Stimulated activated CD4-positive, alpha-beta T cell treated with anti-CD3 and anti-CD28 coated beads, Interleukin-4, amount 100 ng/mL, for 1 hour (primary cell): ENCODE measurements at regions not wholly inside any gene's neighbourhood (a gene's known extent, or its start where the extent isn't known, plus 50 kb on each side); places are given as distances from the start of the nearest gene placed in this dataset.
"Not testable (repeated sequence)": the region's sequence is repeated elsewhere in the genome, so short reads cannot be mapped to it uniquely, and the experiment has no call there.

ENCODE experiments used
- DNase-seq: peaks from one replicate; pipeline ENCODE4 v3.0.0-alpha.2; 2020

- DNase-seq = no peak
Observed at GRCh38 chr1:14320986-14321385, 277.5 kb upstream of the KAZN start.

GRCh38 chr1:14321422-14321821 is 277.1 kb upstream of the KAZN start:
- no peak for DNase-seq

GRCh38 chr1:14323568-14324247 is 274.8 kb upstream of the KAZN start:
- DNase-seq = no peak

DNA sequence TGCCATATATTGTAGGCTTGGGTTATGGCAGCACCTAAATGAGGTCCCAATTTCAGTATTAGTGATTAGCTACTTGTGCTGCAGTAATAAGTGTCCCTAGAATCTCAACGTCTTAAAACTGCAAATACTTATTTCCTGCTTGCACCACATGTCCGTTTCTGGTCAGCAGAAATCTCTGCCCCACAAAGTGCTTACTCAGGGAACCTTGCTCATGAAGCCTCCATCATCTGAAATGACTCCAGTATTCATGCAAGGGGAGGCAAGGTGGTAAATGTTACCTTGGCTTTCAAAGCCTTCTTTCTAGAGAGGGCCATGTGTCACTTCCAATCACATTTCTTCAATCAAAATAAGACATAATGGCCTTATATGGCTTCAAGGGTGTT is 274.2 kb upstream of the KAZN start:
- DNase-seq = no peak

DNA sequence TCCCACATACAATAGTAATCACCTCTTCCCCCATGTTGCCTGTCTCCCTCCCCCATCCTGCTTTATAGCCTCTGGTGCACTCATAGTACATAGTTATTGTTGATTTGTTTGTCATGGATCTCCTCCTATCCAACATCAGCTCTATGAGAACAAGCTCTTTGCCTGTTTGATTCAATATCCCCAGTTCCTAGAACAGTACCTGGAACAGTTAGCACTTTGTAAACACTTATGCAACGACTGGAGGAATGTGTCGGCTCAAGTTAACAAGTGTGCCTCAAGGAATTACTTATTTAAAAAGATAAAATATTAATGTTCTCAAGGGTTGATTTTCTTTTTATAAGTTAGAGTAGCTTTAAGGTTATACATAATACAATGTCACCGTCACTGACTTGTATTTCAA is 271.6 kb upstream of the KAZN start:
- no peak for DNase-seq

DNA sequence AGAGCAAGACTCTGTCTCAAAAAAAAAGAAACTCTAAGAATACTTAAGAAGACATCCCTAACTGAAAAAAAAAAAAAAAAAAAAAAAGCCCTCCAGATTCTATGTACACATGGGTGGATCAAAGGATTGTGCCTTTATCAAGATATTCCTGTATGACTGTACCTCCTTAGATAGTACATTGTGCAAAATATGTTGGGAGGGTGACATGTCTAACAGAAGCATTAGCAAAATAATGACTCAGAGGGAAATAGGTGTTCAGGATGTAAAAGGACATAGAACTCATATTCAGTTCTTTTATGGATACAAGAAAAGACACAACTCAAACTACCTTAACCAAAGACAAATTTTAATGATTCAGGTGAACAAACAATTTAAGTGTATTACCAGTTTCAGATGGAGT is 269.8 kb upstream of the KAZN start:
- no peak for DNase-seq

GRCh38 chr1:14332158-14332557 is 266.3 kb upstream of the KAZN start:
- no peak for DNase-seq

DNA sequence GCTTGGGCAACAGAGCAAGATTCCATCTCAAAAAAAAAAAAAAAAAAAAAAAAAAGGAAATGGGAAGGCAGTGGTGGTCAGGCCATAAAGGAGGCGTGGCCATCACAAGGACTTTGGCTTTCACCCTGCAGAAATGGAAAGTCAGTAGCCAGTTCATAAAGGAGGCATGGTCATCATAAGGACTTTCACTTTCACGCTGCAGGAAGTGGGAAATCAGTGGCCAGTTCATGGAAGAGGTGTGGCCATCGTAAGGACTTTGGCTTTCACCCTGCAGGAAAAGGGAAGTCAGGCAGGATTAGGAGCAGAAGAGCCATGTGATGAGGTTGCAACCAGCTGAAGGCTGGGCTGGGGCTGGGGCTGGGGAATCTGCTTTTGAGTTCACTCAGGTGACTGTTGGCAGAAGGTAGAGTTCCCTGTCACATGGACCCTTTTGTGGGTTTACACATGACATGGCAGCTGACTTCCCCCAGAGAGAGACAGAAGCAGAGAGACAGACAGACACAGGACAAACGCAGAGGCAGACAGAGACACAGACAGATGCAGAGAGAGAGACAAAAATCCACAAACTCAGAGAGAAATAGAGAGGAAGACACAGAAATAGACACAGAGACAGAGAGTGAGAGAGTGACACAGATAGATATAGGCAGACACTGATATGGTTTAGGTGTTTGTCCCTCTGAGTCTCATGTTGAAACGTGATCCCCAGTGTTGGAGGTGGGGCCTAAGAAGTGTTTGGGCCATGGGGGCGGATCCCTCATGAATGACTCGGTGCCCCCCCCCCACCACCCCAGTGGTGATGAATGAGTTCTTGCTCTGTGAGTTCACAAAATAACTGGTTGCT is 263.9 kb upstream of the KAZN start:
- DNase-seq = peak; percentile 19

GRCh38 chr1:14338509-14338908 is 260.0 kb upstream of the KAZN start:
- DNase-seq = no peak

GRCh38 chr1:14339288-14339687 is 259.2 kb upstream of the KAZN start:
- no peak for DNase-seq

- no peak for DNase-seq
Observed at GRCh38 chr1:14340002-14340785, 258.3 kb upstream of the KAZN start.

DNA sequence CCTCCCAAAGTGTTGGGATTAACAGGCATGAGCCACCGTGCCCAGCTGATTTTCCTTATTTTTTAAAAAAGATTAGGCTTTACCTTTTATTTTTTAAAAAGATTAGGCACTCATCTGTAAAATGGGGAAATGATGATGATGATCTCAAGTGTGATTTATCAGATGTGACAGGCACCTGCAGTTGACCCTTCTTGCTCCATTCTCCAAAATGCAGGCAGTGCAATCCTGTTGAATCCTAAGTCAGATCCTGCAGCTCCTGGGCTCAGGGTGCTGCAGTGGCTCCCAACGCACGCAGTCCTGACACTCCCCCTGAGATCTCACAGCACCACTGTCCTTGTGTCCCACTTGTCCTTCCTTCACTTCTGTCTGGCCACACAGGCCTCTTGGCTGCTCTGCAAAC is 257.3 kb upstream of the KAZN start:
- DNase-seq = no peak

GRCh38 chr1:14345946-14346550 is 252.4 kb upstream of the KAZN start:
- DNase-seq = no peak

GRCh38 chr1:14347186-14347585 is 251.3 kb upstream of the KAZN start:
- no peak for DNase-seq

DNA sequence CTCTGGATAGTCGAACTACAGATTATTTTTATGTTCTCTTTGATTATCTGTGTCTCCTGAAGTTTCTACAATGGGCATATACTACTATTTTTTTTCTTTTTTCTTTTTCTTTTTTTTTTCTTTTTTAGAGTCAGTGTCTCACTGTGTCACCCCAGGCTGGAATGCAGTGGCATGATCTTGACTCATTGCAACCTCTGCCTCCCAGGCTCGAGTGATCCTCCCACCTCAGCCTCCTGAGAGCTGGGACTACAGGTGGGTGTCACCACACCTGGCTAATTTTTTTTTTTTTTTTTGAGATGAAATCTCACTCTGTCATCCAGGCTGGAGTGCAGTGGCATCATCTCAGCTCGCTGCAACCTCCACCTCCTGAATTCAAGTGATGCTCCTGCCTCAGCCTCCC is 250.7 kb upstream of the KAZN start:
- no peak for DNase-seq

DNA sequence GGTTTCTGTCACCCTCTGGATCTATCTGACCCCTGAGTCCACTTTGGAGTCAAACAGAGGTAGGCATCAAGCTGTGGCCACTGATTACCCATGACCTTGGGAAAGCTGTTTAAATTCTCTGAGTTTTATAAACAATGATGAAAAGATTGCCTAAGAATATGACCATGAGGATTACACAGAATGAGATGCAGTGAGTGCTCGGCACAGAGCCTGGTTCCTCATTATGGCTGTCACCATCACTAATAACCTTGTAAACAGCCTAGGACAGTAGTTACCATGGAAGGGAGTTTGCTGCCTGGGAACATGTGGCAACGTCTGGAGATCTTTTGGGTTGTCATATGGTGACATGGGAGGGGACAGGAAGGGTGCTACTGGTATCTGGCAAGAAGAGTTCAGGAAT is 248.3 kb upstream of the KAZN start:
- DNase-seq = no peak

- DNase-seq = no peak
Observed at GRCh38 chr1:14352897-14353296, 245.6 kb upstream of the KAZN start.

DNA sequence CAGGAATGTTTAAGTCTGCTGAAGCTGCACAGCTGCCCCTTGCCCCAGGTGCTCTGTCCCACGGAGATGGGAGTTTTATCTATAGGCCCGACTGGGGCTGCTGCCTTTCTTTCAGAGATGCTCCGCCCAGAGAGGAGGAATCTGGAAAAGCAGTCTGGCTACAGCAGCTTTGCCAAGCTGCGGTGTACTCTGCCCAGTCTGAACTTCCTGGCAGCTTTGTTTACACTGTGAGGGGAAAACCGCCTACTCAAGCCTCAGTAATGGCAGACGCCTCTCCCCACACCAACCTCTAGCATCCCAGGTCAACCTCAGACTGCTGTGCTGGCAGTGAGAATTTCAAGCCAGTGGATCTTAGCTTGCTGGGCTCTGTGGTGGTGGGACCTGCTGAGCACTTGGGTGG is 237.5 kb upstream of the KAZN start:
- DNase-seq = not testable (repeated sequence)

DNA sequence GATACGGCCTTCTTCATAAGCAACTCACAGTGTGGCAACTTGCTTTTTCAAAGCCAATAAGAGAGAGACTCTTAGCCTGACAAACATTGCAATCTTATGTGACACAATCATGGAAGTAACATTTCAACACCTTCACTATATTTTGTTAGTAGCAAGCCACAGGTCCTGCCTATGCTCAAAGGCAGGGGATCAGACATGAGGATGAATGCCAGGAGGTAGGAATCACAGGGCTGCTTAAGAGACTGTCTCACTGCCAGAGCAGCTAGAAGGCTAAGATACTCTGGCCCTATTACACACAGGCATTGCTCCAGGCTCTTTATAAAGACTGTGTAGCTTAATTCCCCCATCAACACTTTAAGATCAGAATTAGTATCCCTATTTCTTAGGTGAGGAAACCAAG is 236.2 kb upstream of the KAZN start:
- DNase-seq = no peak

GRCh38 chr1:14363036-14363590 is 235.4 kb upstream of the KAZN start:
- DNase-seq = no peak

DNA sequence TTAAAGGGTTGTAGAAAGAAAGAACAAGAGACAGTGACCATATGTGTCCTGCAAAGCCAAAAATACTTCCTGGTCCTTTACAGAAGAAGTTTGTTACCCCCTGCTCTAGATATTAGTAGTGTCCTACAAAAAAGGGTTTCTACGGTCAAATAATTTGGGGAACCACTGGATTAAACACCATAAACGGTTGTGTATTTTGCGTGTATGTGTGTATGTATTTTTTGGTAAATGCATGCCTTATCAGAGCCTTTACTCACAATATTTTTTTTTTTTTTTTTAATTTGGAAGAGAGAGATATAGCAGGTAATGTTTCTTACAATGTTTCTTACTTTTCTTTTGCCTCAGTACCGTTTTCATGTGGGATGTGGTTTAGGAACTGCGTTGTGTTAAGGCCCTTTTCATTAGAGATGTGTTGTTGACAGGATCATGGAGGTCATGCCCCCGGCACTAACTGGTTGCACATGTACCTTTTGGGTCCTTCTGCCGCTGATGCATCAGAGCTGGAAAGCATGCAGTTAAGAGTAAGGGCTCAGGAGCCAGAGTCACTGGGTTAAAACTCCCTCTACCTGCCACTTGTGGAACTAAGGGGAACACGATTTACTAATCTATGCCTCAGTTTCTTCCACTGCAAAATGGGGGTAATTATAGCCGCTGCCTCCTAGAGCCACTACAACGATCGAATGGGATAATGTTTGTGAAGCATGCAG is 234.6 kb upstream of the KAZN start:
- DNase-seq = no peak

DNA sequence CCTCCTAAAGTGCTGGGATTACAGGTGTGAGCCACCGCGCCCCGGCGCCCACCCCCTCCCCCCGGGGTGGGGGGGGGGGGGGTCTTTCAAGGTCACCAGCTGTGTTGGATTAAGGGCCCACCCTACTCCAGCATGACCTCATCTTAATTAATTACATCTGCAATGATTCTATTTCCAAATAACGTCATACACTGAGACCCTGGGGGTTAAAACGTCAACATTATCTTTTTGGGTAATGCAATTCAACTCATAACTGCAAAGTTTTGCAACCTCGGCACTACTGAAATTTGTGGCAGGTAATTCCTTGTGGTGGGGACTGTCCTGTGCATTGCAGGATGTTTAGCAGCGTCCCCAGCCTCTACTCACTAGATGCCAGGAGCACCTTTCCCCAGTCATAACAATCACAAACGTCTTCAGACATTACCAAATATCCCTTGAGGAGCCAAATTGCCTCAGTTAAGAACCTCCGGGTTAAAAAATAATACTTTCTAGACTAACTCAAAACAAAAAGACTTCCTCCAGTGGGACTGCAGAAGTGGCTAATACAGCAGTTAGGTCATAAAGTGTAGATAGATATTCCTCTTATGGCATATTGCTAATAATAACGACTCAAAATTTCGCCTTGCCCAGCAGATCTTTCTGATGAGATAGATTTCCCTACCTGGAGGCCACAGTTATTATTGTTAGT is 233.0 kb upstream of the KAZN start:
- no peak for DNase-seq
